Small intestine (tissue), 7 donors: ENCODE measurements at regions not wholly inside any gene's neighbourhood (a gene's known extent, or its start where the extent isn't known, plus 50 kb on each side); places are given as distances from the start of the nearest gene placed in this dataset.

ENCODE experiments used
- DNase-seq, 2 donors: peaks; one replicate each; pipeline versions ENCODE4 v3.0.0 to v3.0.0-alpha.2; 2013
- FAIRE-seq: peaks from 2 replicates; lab custom pipeline; 2012; peaks lifted over from hg19 to GRCh38; lab: Jason Lieb, UNC
- H3K27ac ChIP-seq, 3 donors: one replicate each; pipeline ENCODE4 v1.5.1; 2013; ENCODE audit warnings: low read length in 2 of 3, mild to moderate bottlenecking in 2 of 3, control low read depth in 1 of 3, inconsistent platforms in 1 of 3, low read depth in 1 of 3, moderate library complexity in 1 of 3
- H3K27me3 ChIP-seq, 3 donors: one replicate each; pipeline ENCODE4 v1.6.1; 2013; ENCODE audit warnings: low read length in 3 of 3, inconsistent platforms in 1 of 3; ENCODE audit not compliant: control insufficient read depth in 3 of 3, insufficient read depth in 3 of 3
- H3K36me3 ChIP-seq, 3 donors: one replicate each; pipeline ENCODE4 v1.6.1; 2013; ENCODE audit warnings: low read length in 3 of 3, inconsistent platforms in 1 of 3, low read depth in 1 of 3, mild to moderate bottlenecking in 1 of 3, moderate library complexity in 1 of 3; ENCODE audit not compliant: control insufficient read depth in 3 of 3, insufficient read depth in 2 of 3
- H3K4me1 ChIP-seq, 3 donors: one replicate each; pipeline ENCODE4 v1.6.1; 2013; ENCODE audit warnings: low read length in 2 of 3, inconsistent platforms in 1 of 3, low read depth in 1 of 3, mild to moderate bottlenecking in 1 of 3, moderate library complexity in 1 of 3; ENCODE audit not compliant: control insufficient read depth in 3 of 3, insufficient read depth in 2 of 3
- H3K4me3 ChIP-seq, 3 donors: one replicate each; pipeline ENCODE4 v1.5.1; 2013; ENCODE audit warnings: low read length in 3 of 3, control low read depth in 1 of 3, inconsistent platforms in 1 of 3, low read depth in 1 of 3, mild to moderate bottlenecking in 1 of 3, moderate library complexity in 1 of 3
- H3K9me3 ChIP-seq, 2 donors: one replicate each; pipeline ENCODE4 v1.6.1; 2013; ENCODE audit warnings: low read depth in 1 of 2, low read length in 1 of 2; ENCODE audit not compliant: control insufficient read depth in 2 of 2, insufficient read depth in 1 of 2
- WGBS, 3 donors: extraction: QIAGEN DNeasy Blood & Tissue Kit; methylation state at CpG; one replicate each; pipeline ENCODE4 v1.1.7; 2013; 5-methylcytosine and 5-hydroxymethylcytosine counted together
- donor health status: healthy with polysubstance abuse.
- donor health status: control.
- donor health status: control.
- donor health status: Bipolar disorder and iron deficiency.
- donor health status: healthy.

- H3K27ac ChIP-seq = no peak overlapping the region
- no peak for DNase-seq
- 90 to 94% (median 91%) methylated on average over 5 of the region's 5 CpGs for WGBS, 3 donors
- H3K4me3 ChIP-seq = no peak overlapping the region
- H3K4me1 ChIP-seq = no peaks in the 10 kb centered on the region
- H3K36me3 ChIP-seq = peaks cover 0 to 2% (median 0%) of the 10 kb centered on the region in 3 donors
- H3K9me3 ChIP-seq = peaks cover 2 to 51% of the 10 kb centered on the region in 2 donors
- H3K27me3 ChIP-seq = no peaks in the 10 kb centered on the region
- no peak for FAIRE-seq
Observed at GRCh38 chr19:27735314-27735713, 1477.6 kb downstream of the UQCRFS1 start.

GRCh38 chr19:27734496-27735220, 1478.3 kb downstream of the UQCRFS1 start:
- DNase-seq = no peak
- no peak for FAIRE-seq
- peaks cover 0 to 2% (median 0%) of the 10 kb centered on the region in 3 donors for H3K36me3 ChIP-seq
- peaks cover 2 to 47% of the 10 kb centered on the region in 2 donors for H3K9me3 ChIP-seq
- no peak overlapping the region for H3K27ac ChIP-seq
- H3K27me3 ChIP-seq = no peaks in the 10 kb centered on the region
- H3K4me3 ChIP-seq = no peak overlapping the region
- no peaks in the 10 kb centered on the region for H3K4me1 ChIP-seq
- WGBS, 3 donors = 85 to 90% (median 87%) methylated on average over 5 of the region's 5 CpGs

- DNase-seq = no peak
- FAIRE-seq = no peak
- WGBS, 3 donors = 87 to 94% (median 91%) methylated on average over 4 of the region's 4 CpGs
- Histone ChIP-seq H3K27ac (no peak overlapping the region), H3K4me1 (no peaks in the 10 kb centered on the region), H3K4me3 (no peak overlapping the region), H3K36me3 (peaks cover 0 to 2% (median 0%) of the 10 kb centered on the region in 3 donors), H3K27me3 (no peaks in the 10 kb centered on the region), H3K9me3 (peaks cover 2 to 38% of the 10 kb centered on the region in 2 donors)
Observed at GRCh38 chr19:27733551-27734266, 1479.2 kb downstream of the UQCRFS1 start.

GRCh38 chr19:27729332-27729731, 1483.6 kb downstream of the UQCRFS1 start:
- H3K4me3 ChIP-seq = no peak overlapping the region
- WGBS, 3 donors = 81 to 85% (median 85%) methylated on average over 2 of the region's 2 CpGs
- peaks cover 0 to 7% of the 10 kb centered on the region in 2 donors for H3K9me3 ChIP-seq
- H3K36me3 ChIP-seq = peaks cover 0 to 2% (median 0%) of the 10 kb centered on the region in 3 donors
- no peak overlapping the region for H3K27ac ChIP-seq
- DNase-seq (no peak), FAIRE-seq (no peak)
- no peaks in the 10 kb centered on the region for H3K27me3 ChIP-seq
- H3K4me1 ChIP-seq = no peaks in the 10 kb centered on the region

GRCh38 chr19:27722625-27723024, 1490.3 kb downstream of the UQCRFS1 start:
- DNase-seq (no peak), FAIRE-seq (no peak)
- Histone ChIP-seq H3K4me1 (no peaks in the 10 kb centered on the region), H3K4me3 (no peak overlapping the region), H3K27me3 (no peaks in the 10 kb centered on the region), H3K9me3 (peaks cover 0 to 28% of the 10 kb centered on the region in 2 donors), H3K27ac (no peak overlapping the region), H3K36me3 (no peaks in the 10 kb centered on the region)
- WGBS, 3 donors = 73 to 80% (median 78%) methylated on average over 4 of the region's 4 CpGs

- H3K27ac ChIP-seq = no peak overlapping the region
- 76 to 92% (median 86%) methylated on average over 5 of the region's 5 CpGs for WGBS, 3 donors
- no peak for DNase-seq
- H3K4me3 ChIP-seq = no peak overlapping the region
- peaks cover 0 to 40% of the 10 kb centered on the region in 2 donors for H3K9me3 ChIP-seq
- no peaks in the 10 kb centered on the region for H3K36me3 ChIP-seq
- no peaks in the 10 kb centered on the region for H3K4me1 ChIP-seq
- H3K27me3 ChIP-seq = no peaks in the 10 kb centered on the region
- FAIRE-seq = no peak
Observed at GRCh38 chr19:27720155-27720554, 1492.8 kb downstream of the UQCRFS1 start.

- Histone ChIP-seq H3K9me3 (peaks cover 0 to 40% of the 10 kb centered on the region in 2 donors), H3K27ac (no peak overlapping the region), H3K4me3 (no peak overlapping the region), H3K4me1 (no peaks in the 10 kb centered on the region), H3K36me3 (no peaks in the 10 kb centered on the region), H3K27me3 (no peaks in the 10 kb centered on the region)
- DNase-seq (no peak), FAIRE-seq (no peak)
- WGBS, 3 donors = 82 to 92% (median 86%) methylated on average over 6 of the region's 6 CpGs
Observed at GRCh38 chr19:27719034-27719433, 1493.9 kb downstream of the UQCRFS1 start.

- no peak for FAIRE-seq
- WGBS, 3 donors = 66 to 82% (median 70%) methylated on average over 4 of the region's 4 CpGs
- Histone ChIP-seq H3K27ac (no peak overlapping the region), H3K9me3 (peaks cover 0 to 40% of the 10 kb centered on the region in 2 donors), H3K36me3 (no peaks in the 10 kb centered on the region), H3K4me1 (no peaks in the 10 kb centered on the region), H3K4me3 (no peak overlapping the region), H3K27me3 (no peaks in the 10 kb centered on the region)
- DNase-seq = no peak
Observed at GRCh38 chr19:27718234-27718633, 1494.7 kb downstream of the UQCRFS1 start.
